CD14-positive monocyte (primary cell): ENCODE measurements at regions not wholly inside any gene's neighbourhood (a gene's known extent, or its start where the extent isn't known, plus 50 kb on each side); places are given as distances from the start of the nearest gene placed in this dataset.

Experiments
- DNase-seq, 3 donors: peaks; one replicate each; pipeline ENCODE4 v3.0.0-alpha.2; 2011 to 2022
- H2AFZ ChIP-seq: 2 replicates; pipeline ENCODE4 v1.6.0; 2012; ENCODE audit warnings: mild to moderate bottlenecking, low read depth, low read length, inconsistent platforms; ENCODE audit not compliant: insufficient read depth, poor library complexity, severe bottlenecking
- H3K27ac ChIP-seq, 2 donors: 1 replicate in 1 of 2; 2 replicates in 1 of 2; pipeline ENCODE4 v1.5.1; 2012 to 2013; ENCODE audit warnings: low read length in 2 of 2, control low read depth in 1 of 2, inconsistent platforms in 1 of 2, low read depth in 1 of 2, mild to moderate bottlenecking in 1 of 2
- H3K27me3 ChIP-seq, 2 donors: one replicate each; pipeline versions ENCODE4 v1.6.0 to v1.6.1; 2011 to 2013; ENCODE audit warnings: low read length in 2 of 2; ENCODE audit not compliant: control insufficient read depth in 2 of 2, insufficient read depth in 2 of 2
- H3K36me3 ChIP-seq, 2 donors: replicated peaks in 1 of 2; 1 replicate in 1 of 2; 2 replicates in 1 of 2; pipeline versions ENCODE4 v1.5.1 to v1.6.1; 2012 to 2013; ENCODE audit warnings: low read length in 2 of 2, control low read depth in 1 of 2, inconsistent platforms in 1 of 2, mild to moderate bottlenecking in 1 of 2; ENCODE audit not compliant: insufficient read depth in 2 of 2, control insufficient read depth in 1 of 2
- H3K4me1 ChIP-seq, 2 donors: 1 replicate in 1 of 2; 2 replicates in 1 of 2; pipeline versions ENCODE4 v1.5.1 to v1.6.1; 2012 to 2013; ENCODE audit warnings: low read length in 2 of 2, control low read depth in 1 of 2, inconsistent platforms in 1 of 2, mild to moderate bottlenecking in 1 of 2, moderate library complexity in 1 of 2; ENCODE audit not compliant: insufficient read depth in 2 of 2, control insufficient read depth in 1 of 2
- H3K4me2 ChIP-seq: replicated peaks from 2 replicates; pipeline ENCODE3; 2012; ENCODE audit warnings: low read length, moderate library complexity, mild to moderate bottlenecking; ENCODE audit not compliant: poor library complexity, severe bottlenecking; ENCODE audit errors: extremely low read depth
- H3K4me3 ChIP-seq, 3 experiments: fragments of 200-600 bp in 1 of 3; sonication (generic) in 1 of 3; replicated peaks in 1 of 3; 1 replicate in 2 of 3; 2 replicates in 1 of 3; pipeline ENCODE4 v1.5.1; 2011 to 2013; ENCODE audit warnings: low read length in 3 of 3, mild to moderate bottlenecking in 3 of 3, control low read depth in 2 of 3, low read depth in 2 of 3, inconsistent platforms in 1 of 3, moderate library complexity in 1 of 3
- H3K79me2 ChIP-seq: 2 replicates; pipeline ENCODE4 v1.6.0; 2012; ENCODE audit warnings: mild to moderate bottlenecking, control low read depth, inconsistent platforms, low read length, moderate library complexity; ENCODE audit not compliant: insufficient read depth
- H3K9ac ChIP-seq: 2 replicates; pipeline ENCODE4 v1.6.0; 2017; ENCODE audit warnings: low read length, mild to moderate bottlenecking; ENCODE audit not compliant: insufficient read depth, poor library complexity, severe bottlenecking
- H3K9me3 ChIP-seq, 2 donors: replicated peaks in 1 of 2; 1 replicate in 1 of 2; 2 replicates in 1 of 2; pipeline versions ENCODE4 v1.5.1 to v1.6.1; 2012 to 2013; ENCODE audit warnings: low read length in 2 of 2, control low read depth in 1 of 2; ENCODE audit not compliant: control insufficient read depth in 1 of 2, insufficient read depth in 1 of 2
- H4K20me1 ChIP-seq: 2 replicates; pipeline ENCODE4 v1.6.0; 2012; ENCODE audit warnings: mild to moderate bottlenecking, low read length, control low read depth, moderate library complexity; ENCODE audit not compliant: insufficient read depth
- H3K27ac Mint-ChIP-seq, 7 donors: one replicate each; pipeline ENCODE4 v1.8.0; 2020; ENCODE audit warnings: mild to moderate bottlenecking in 7 of 7, mixed read lengths in 7 of 7, moderate library complexity in 6 of 7, inconsistent platforms in 2 of 7
- H3K27me3 Mint-ChIP-seq, 3 donors: one replicate each; pipeline ENCODE4 v1.8.0; 2021 to 2022; ENCODE audit warnings: low read depth in 3 of 3, mild to moderate bottlenecking in 3 of 3, mixed read lengths in 3 of 3, moderate library complexity in 3 of 3, inconsistent platforms in 1 of 3
- H3K36me3 Mint-ChIP-seq, 2 donors: one replicate each; pipeline ENCODE4 v1.8.0; 2020; ENCODE audit warnings: mixed read lengths in 2 of 2, inconsistent platforms in 1 of 2, mild to moderate bottlenecking in 1 of 2
- H3K4me1 Mint-ChIP-seq: one replicate; pipeline ENCODE4 v1.8.0; 2020; ENCODE audit warnings: mild to moderate bottlenecking, mixed read lengths
- H3K4me3 Mint-ChIP-seq, 2 donors: one replicate each; pipeline ENCODE4 v1.8.0; 2020; ENCODE audit warnings: mild to moderate bottlenecking in 2 of 2, mixed read lengths in 2 of 2, moderate library complexity in 1 of 2
- H3K9me3 Mint-ChIP-seq, 7 donors: one replicate each; pipeline ENCODE4 v1.8.0; 2020 to 2022; ENCODE audit warnings: mixed read lengths in 7 of 7, mild to moderate bottlenecking in 6 of 7, moderate library complexity in 6 of 7, inconsistent platforms in 2 of 7
- WGBS: methylation state at CpG from one replicate; pipeline ENCODE4 v1.1.5; 2013; ENCODE audit warnings: missing lambda C conversion rate; ENCODE audit not compliant: insufficient coverage; 5-methylcytosine and 5-hydroxymethylcytosine counted together
- intact Hi-C, 2 donors: fragments of 100-400 bp; cut with micrococcal nuclease; formaldehyde crosslinking; loops; one replicate each; pipeline versions ENCODE4 v1.15.0 to v1.15.1; 2023
- TF ChIP-seq, protein P1 (sequence below): fragments of 200-600 bp; IDR thresholded peaks from one replicate; pipeline ENCODE4 v1.8.0; 2022; ENCODE audit warnings: antibody characterized with exemption, mild to moderate bottlenecking

DNA sequence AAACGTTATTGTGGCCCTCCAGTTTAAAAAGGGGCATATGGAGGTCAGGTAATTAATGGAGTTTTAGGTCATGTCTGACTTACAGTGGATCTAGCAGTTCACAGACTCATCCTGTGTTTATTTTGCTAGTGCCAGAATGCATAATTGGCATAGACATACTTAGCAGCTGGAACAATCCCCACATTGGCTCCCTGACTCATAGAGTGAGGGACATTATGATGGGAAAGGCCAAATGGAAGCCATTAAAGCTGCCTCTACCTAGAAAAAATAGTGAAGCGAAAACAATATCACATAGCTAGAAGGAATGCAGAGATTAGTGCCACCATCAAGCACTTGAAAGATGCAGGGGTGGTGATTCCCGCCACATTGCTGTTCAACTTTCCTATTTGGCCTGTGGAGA, 610.7 kb downstream of the SLITRK5 start:
- Histone ChIP-seq H3K9me3 (peaks cover 11 to 24% of the 10 kb centered on the region in 2 donors), H3K36me3 (no peaks in the 10 kb centered on the region), H3K27ac (no peak overlapping the region), H4K20me1 (no peaks in the 10 kb centered on the region), H2AFZ (no peak overlapping the region), H3K79me2 (no peaks in the 10 kb centered on the region), H3K27me3 (no peaks in the 10 kb centered on the region), H3K9ac (no peak overlapping the region), H3K4me2 (no peak overlapping the region), H3K4me1 (no peaks in the 10 kb centered on the region), H3K4me3 (no peak overlapping the region)
- TF ChIP-seq, protein P1, sequence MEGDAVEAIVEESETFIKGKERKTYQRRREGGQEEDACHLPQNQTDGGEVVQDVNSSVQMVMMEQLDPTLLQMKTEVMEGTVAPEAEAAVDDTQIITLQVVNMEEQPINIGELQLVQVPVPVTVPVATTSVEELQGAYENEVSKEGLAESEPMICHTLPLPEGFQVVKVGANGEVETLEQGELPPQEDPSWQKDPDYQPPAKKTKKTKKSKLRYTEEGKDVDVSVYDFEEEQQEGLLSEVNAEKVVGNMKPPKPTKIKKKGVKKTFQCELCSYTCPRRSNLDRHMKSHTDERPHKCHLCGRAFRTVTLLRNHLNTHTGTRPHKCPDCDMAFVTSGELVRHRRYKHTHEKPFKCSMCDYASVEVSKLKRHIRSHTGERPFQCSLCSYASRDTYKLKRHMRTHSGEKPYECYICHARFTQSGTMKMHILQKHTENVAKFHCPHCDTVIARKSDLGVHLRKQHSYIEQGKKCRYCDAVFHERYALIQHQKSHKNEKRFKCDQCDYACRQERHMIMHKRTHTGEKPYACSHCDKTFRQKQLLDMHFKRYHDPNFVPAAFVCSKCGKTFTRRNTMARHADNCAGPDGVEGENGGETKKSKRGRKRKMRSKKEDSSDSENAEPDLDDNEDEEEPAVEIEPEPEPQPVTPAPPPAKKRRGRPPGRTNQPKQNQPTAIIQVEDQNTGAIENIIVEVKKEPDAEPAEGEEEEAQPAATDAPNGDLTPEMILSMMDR, result no peak
- Mint-ChIP-seq H3K4me3 (no peak overlapping the region), H3K36me3 (no peaks in the 10 kb centered on the region), H3K4me1 (no peaks in the 10 kb centered on the region), H3K27ac (no peak overlapping the region), H3K9me3 (peaks cover 2 to 28% (median 19%) of the 10 kb centered on the region in 7 donors), H3K27me3 (no peaks in the 10 kb centered on the region)
- 81% methylated on average over 2 of the region's 3 CpGs for WGBS
- intact Hi-C loops, result no loop called here
- no peak for DNase-seq

DNA sequence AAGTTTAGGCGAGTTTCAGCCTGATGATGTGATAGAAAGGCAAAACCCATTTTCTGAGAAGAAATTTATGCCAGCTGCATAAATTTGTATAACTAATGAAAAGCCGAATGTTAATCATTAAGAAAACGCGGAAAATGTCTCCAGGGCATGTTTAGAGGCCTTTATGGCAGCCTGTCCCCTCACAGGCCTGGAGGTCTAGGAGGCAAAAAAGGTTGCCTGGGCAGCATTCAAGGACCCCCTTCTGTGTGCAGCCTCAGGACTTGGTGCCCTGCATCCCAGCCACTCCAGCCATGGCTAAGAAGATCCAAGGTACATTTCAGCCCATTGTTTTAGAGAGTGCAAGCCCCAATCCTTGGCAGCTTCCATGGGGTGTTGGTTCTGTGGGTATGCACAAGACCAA, 614.2 kb downstream of the SLITRK5 start:
- H3K36me3 Mint-ChIP-seq, result no peaks in the 10 kb centered on the region
- Histone ChIP-seq H3K27me3 (no peaks in the 10 kb centered on the region), H4K20me1 (no peaks in the 10 kb centered on the region), H3K79me2 (no peaks in the 10 kb centered on the region), H3K4me2 (no peak overlapping the region), H3K4me1 (no peaks in the 10 kb centered on the region), H3K9me3 (peaks cover 11 to 31% of the 10 kb centered on the region in 2 donors), H3K36me3 (no peaks in the 10 kb centered on the region), H3K27ac (no peak overlapping the region), H2AFZ (no peak overlapping the region), H3K4me3 (no peak overlapping the region), H3K9ac (no peak overlapping the region)
- 100% methylated on average over 3 of the region's 4 CpGs for WGBS
- intact Hi-C loops, result no loop called here
- H3K4me3 Mint-ChIP-seq, result no peak overlapping the region
- H3K27ac Mint-ChIP-seq, result no peak overlapping the region
- H3K27me3 Mint-ChIP-seq, result no peaks in the 10 kb centered on the region
- TF ChIP-seq, protein P1, result no peak
- peaks cover 0 to 25% (median 16%) of the 10 kb centered on the region in 7 donors for H3K9me3 Mint-ChIP-seq
- H3K4me1 Mint-ChIP-seq, result no peaks in the 10 kb centered on the region
- no peak for DNase-seq
